SK-N-DZ (cell line): ENCODE measurements at regions not wholly inside any gene's neighbourhood (a gene's known extent, or its start where the extent isn't known, plus 50 kb on each side); places are given as distances from the start of the nearest gene placed in this dataset.

Source experiments
- DNase-seq: peaks from one replicate; pipeline ENCODE4 v3.0.0-alpha.2; 2015; ENCODE audit warnings: low spot score

- DNase-seq: no peak
Measured at GRCh38 chr6:85396159-85396808, 53.6 kb upstream of the NT5E start.

- peak; percentile 35 for DNase-seq
Measured at GRCh38 chr6:85395746-85396145, 54.1 kb upstream of the NT5E start.

GRCh38 chr6:85394853-85395538, 54.9 kb upstream of the NT5E start:
- DNase-seq: peak; percentile 97

- no peak for DNase-seq
Measured at GRCh38 chr6:85394199-85394598, 55.7 kb upstream of the NT5E start.

- peak; percentile 28 for DNase-seq
Measured at GRCh38 chr6:85392379-85392778, 57.5 kb upstream of the NT5E start.

GRCh38 chr6:85390775-85391174, 59.1 kb upstream of the NT5E start:
- no peak for DNase-seq

GRCh38 chr6:85390105-85390728, 59.7 kb upstream of the NT5E start:
- DNase-seq: no peak

- no peak for DNase-seq
Measured at GRCh38 chr6:85389151-85389797, 60.6 kb upstream of the NT5E start.

- DNase-seq: no peak
Measured at GRCh38 chr6:85388531-85388930, 61.4 kb upstream of the NT5E start.

GRCh38 chr6:85385636-85386315, 64.1 kb upstream of the NT5E start:
- DNase-seq: no peak

GRCh38 chr6:85383042-85383441, 66.8 kb upstream of the NT5E start:
- peak; percentile 16 for DNase-seq

GRCh38 chr6:85382541-85382940, 67.3 kb upstream of the NT5E start:
- DNase-seq: no peak

- DNase-seq: no peak
Measured at GRCh38 chr6:85372915-85373270, 77.0 kb upstream of the NT5E start.

- DNase-seq: no peak
Measured at GRCh38 chr6:85372188-85372914, 77.5 kb upstream of the NT5E start.

- DNase-seq: no peak
Measured at GRCh38 chr6:85368631-85369030, 81.3 kb upstream of the NT5E start.

- peak; percentile 45 for DNase-seq
Measured at GRCh38 chr6:85364344-85364743, 85.5 kb upstream of the NT5E start.

- no peak for DNase-seq
Measured at GRCh38 chr6:85363870-85364269, 86.0 kb upstream of the NT5E start.

- no peak for DNase-seq
Measured at GRCh38 chr6:85362652-85363310, 87.1 kb upstream of the NT5E start.

GRCh38 chr6:85361643-85362014, 88.3 kb upstream of the NT5E start:
- DNase-seq: no peak

GRCh38 chr6:85360794-85361642, 88.9 kb upstream of the NT5E start:
- no peak for DNase-seq
